H1 (cell line): ENCODE measurements at regions not wholly inside any gene's neighbourhood (a gene's known extent, or its start where the extent isn't known, plus 50 kb on each side); places are given as distances from the start of the nearest gene placed in this dataset.

ENCODE experiments used
- CTCF ChIA-PET: fragments of 300-600 bp; sonication (Branson Sonifier 250); formaldehyde crosslinking; loops from one replicate; lab custom pipeline; 2021; ENCODE audit not compliant: partially characterized antibody; lab: Charles Lee
- POLR2A ChIA-PET: fragments of 300-600 bp; sonication (Branson Sonifier 250); formaldehyde crosslinking; loops from one replicate; lab custom pipeline; 2021; ENCODE audit warnings: inconsistent platforms; ENCODE audit not compliant: partially characterized antibody; lab: Charles Lee
- DNase-seq, 2 experiments: peaks; one replicate each; pipeline versions ENCODE4 v3.0.0 to v3.0.0-alpha.2; 2010 to 2022; ENCODE audit warnings: low spot score in 2 of 2, low read depth in 1 of 2, mixed read lengths in 1 of 2
- FAIRE-seq: peaks from 2 replicates; lab custom pipeline; 2011; peaks lifted over from hg19 to GRCh38; lab: Jason Lieb, UNC
- H2AFZ ChIP-seq: 2 replicates; pipeline ENCODE4 v1.8.1; 2012; ENCODE audit warnings: low read length, inconsistent platforms
- H2AK5ac ChIP-seq: 2 replicates; pipeline ENCODE4 v1.6.1; 2013; ENCODE audit warnings: low read depth, low read length
- H2BK120ac ChIP-seq: replicated peaks from 2 replicates; pipeline ENCODE3; 2013; ENCODE audit warnings: low read depth, low read length, inconsistent platforms
- H2BK12ac ChIP-seq: 2 replicates; pipeline ENCODE4 v1.6.1; 2013; ENCODE audit warnings: low read depth, low read length
- H2BK15ac ChIP-seq: 2 replicates; pipeline ENCODE4 v1.6.1; 2013; ENCODE audit warnings: low read length
- H2BK20ac ChIP-seq: 2 replicates; pipeline ENCODE4 v1.6.1; 2013; ENCODE audit warnings: low read length
- H2BK5ac ChIP-seq: 2 replicates; pipeline ENCODE4 v1.6.1; 2013; ENCODE audit warnings: low read depth, low read length
- H3K14ac ChIP-seq: 2 replicates; pipeline ENCODE4 v1.6.1; 2013; ENCODE audit warnings: inconsistent platforms; ENCODE audit not compliant: insufficient read length
- H3K18ac ChIP-seq: 2 replicates; pipeline ENCODE4 v1.6.1; 2013; ENCODE audit warnings: low read length; ENCODE audit errors: extremely low read depth
- H3K23ac ChIP-seq: 2 replicates; pipeline ENCODE4 v1.6.1; 2013; ENCODE audit warnings: inconsistent platforms; ENCODE audit not compliant: insufficient read length
- H3K23me2 ChIP-seq: 2 replicates; pipeline ENCODE4 v1.6.1; 2013; ENCODE audit warnings: low read depth, low read length
- H3K27ac ChIP-seq: 2 replicates; pipeline ENCODE4 v1.6.1; 2011; ENCODE audit warnings: low read depth, low read length, inconsistent platforms
- H3K27me3 ChIP-seq, 4 experiments: replicated peaks in 1 of 4; 1 replicate in 1 of 4; 2 replicates in 3 of 4; pipeline versions ENCODE4 v1.6.1 to v1.8.1; 2011 to 2013; ENCODE audit warnings: low read length in 3 of 4, mild to moderate bottlenecking in 3 of 4, inconsistent platforms in 2 of 4, mixed read lengths in 2 of 4, moderate library complexity in 1 of 4; ENCODE audit not compliant: control insufficient read depth in 3 of 4, insufficient read depth in 3 of 4; ENCODE audit errors: extremely low read depth in 1 of 4
- H3K36me3 ChIP-seq, 4 experiments: 2 replicates each; pipeline versions ENCODE4 v1.6.1 to v1.8.1; 2011 to 2013; ENCODE audit warnings: mild to moderate bottlenecking in 4 of 4, low read length in 3 of 4, moderate library complexity in 2 of 4, control low read depth in 1 of 4, inconsistent platforms in 1 of 4; ENCODE audit not compliant: insufficient read depth in 4 of 4, control insufficient read depth in 2 of 4
- H3K4ac ChIP-seq: replicated peaks from 2 replicates; pipeline ENCODE3; 2013; ENCODE audit warnings: low read length, low read depth, mixed read lengths, inconsistent platforms; ENCODE audit not compliant: insufficient read length
- H3K4me1 ChIP-seq, 4 experiments: replicated peaks in 1 of 4; 1 replicate in 1 of 4; 2 replicates in 3 of 4; pipeline versions ENCODE4 v1.6.1 to v1.8.1; 2011 to 2013; ENCODE audit warnings: low read length in 3 of 4, inconsistent platforms in 2 of 4, mixed read lengths in 1 of 4; ENCODE audit not compliant: insufficient read depth in 4 of 4, control insufficient read depth in 3 of 4
- H3K4me2 ChIP-seq, 2 experiments: 2 replicates each; pipeline versions ENCODE4 v1.6.1 to v1.8.1; 2011 to 2013; ENCODE audit warnings: low read depth in 2 of 2, low read length in 2 of 2, control low read depth in 1 of 2, inconsistent platforms in 1 of 2, mild to moderate bottlenecking in 1 of 2; ENCODE audit not compliant: insufficient read depth in 1 of 2
- H3K4me3 ChIP-seq, 4 experiments: fragments of 200-600, 300-600 bp in 1 of 4; sonication (generic), shearing (Covaris generic), sonication (Bioruptor Twin) in 1 of 4; 2 replicates each; pipeline versions ENCODE4 v1.5.1 to v1.8.1; 2011 to 2016; ENCODE audit warnings: low read length in 4 of 4, low read depth in 3 of 4, control low read depth in 2 of 4, inconsistent platforms in 2 of 4, mild to moderate bottlenecking in 2 of 4, mixed read lengths in 1 of 4, moderate library complexity in 1 of 4; ENCODE audit not compliant: insufficient read depth in 2 of 4; ENCODE audit errors: extremely low read depth in 1 of 4
- H3K56ac ChIP-seq: replicated peaks from 2 replicates; pipeline ENCODE3; 2013; ENCODE audit warnings: low read depth, mild to moderate bottlenecking, mixed read lengths, low read length, inconsistent platforms; ENCODE audit not compliant: insufficient read length
- H3K79me1 ChIP-seq: 2 replicates; pipeline ENCODE4 v1.6.1; 2013; ENCODE audit warnings: low read depth, low read length, control low read depth
- H3K79me2 ChIP-seq, 2 experiments: 2 replicates each; pipeline versions ENCODE4 v1.6.1 to v1.8.1; 2012 to 2013; ENCODE audit warnings: low read length in 2 of 2, mild to moderate bottlenecking in 2 of 2, inconsistent platforms in 1 of 2; ENCODE audit not compliant: insufficient read depth in 2 of 2, control insufficient read depth in 1 of 2
- H3K9ac ChIP-seq, 4 experiments: replicated peaks in 1 of 4; 1 replicate in 1 of 4; 2 replicates in 3 of 4; pipeline versions ENCODE4 v1.6.1 to v1.8.1; 2011 to 2013; ENCODE audit warnings: low read depth in 3 of 4, low read length in 3 of 4, control low read depth in 2 of 4, mild to moderate bottlenecking in 2 of 4, moderate library complexity in 2 of 4, inconsistent platforms in 1 of 4; ENCODE audit errors: extremely low read depth in 1 of 4
- H3K9me3 ChIP-seq, 2 experiments: 2 replicates each; pipeline versions ENCODE4 v1.6.1 to v1.8.1; 2012 to 2013; ENCODE audit warnings: mild to moderate bottlenecking in 2 of 2, moderate library complexity in 2 of 2, control low read depth in 1 of 2, inconsistent platforms in 1 of 2, low read depth in 1 of 2, low read length in 1 of 2, mixed read lengths in 1 of 2; ENCODE audit not compliant: insufficient read depth in 2 of 2
- H4K20me1 ChIP-seq, 2 experiments: replicated peaks in 1 of 2; 2 replicates each; pipeline versions ENCODE3 to v1.8.1; 2011 to 2013; ENCODE audit warnings: inconsistent platforms in 2 of 2, low read length in 2 of 2, mild to moderate bottlenecking in 1 of 2; ENCODE audit not compliant: insufficient read depth in 2 of 2, control insufficient read depth in 1 of 2
- H4K5ac ChIP-seq: 2 replicates; pipeline ENCODE4 v1.6.1; 2013; ENCODE audit warnings: low read length, low read depth, mixed read lengths, inconsistent platforms; ENCODE audit not compliant: insufficient read length
- H4K8ac ChIP-seq: 2 replicates; pipeline ENCODE4 v1.8.0; 2013; ENCODE audit warnings: mild to moderate bottlenecking, moderate library complexity, low read length, inconsistent platforms; ENCODE audit not compliant: insufficient read depth; ENCODE audit errors: extremely low read depth
- H4K91ac ChIP-seq: replicated peaks from 2 replicates; pipeline ENCODE3; 2013; ENCODE audit warnings: low read length, mixed read lengths, inconsistent platforms; ENCODE audit not compliant: insufficient read length
- BRCA1 ChIP-seq: IDR thresholded peaks from 2 replicates; pipeline ENCODE4 v1.6.1; 2012; ENCODE audit warnings: low read depth, low read length, improper control_type of control experiment
- CTBP2 ChIP-seq: IDR thresholded peaks from 2 replicates; pipeline ENCODE4 v1.7.0; 2011; ENCODE audit warnings: borderline replicate concordance, mild to moderate bottlenecking, moderate library complexity, mixed read lengths, low read length; ENCODE audit not compliant: insufficient read depth, insufficient read length
- EP300 ChIP-seq, 2 experiments: IDR thresholded peaks; 1 replicate in 1 of 2; 2 replicates in 1 of 2; pipeline ENCODE4 v1.6.1; 2011 to 2012; ENCODE audit warnings: low read depth in 2 of 2, low read length in 2 of 2, mild to moderate bottlenecking in 2 of 2, borderline replicate concordance in 1 of 2, inconsistent platforms in 1 of 2, moderate library complexity in 1 of 2
- HDAC6 ChIP-seq: IDR thresholded peaks from one replicate; pipeline ENCODE4 v1.7.1; 2012; ENCODE audit warnings: low read depth, mild to moderate bottlenecking, inconsistent platforms, low read length, moderate library complexity
- MAFK ChIP-seq: IDR thresholded peaks from 2 replicates; pipeline ENCODE4 v1.6.1; 2012; ENCODE audit warnings: low read depth, mild to moderate bottlenecking, improper control_type of control experiment, low read length
- SP1 ChIP-seq: IDR thresholded peaks from 2 replicates; pipeline ENCODE4 v1.6.1; 2011; ENCODE audit warnings: low read depth, low read length
- TAF7 ChIP-seq: optimal IDR thresholded peaks from 2 replicates; pipeline ENCODE3; 2011; ENCODE audit warnings: low read depth, mild to moderate bottlenecking, inconsistent platforms, low read length, moderate library complexity, borderline replicate concordance
- WGBS, 2 experiments: shearing (Covaris generic) in 1 of 2; methylation state at CpG; one replicate each; pipeline versions ENCODE4 v1.1.6 to v1.1.7; 2013 to 2015; ENCODE audit warnings: low lambda C conversion rate in 2 of 2, mixed read lengths in 2 of 2, inconsistent platforms in 1 of 2, low coverage in 1 of 2, missing lambda C conversion rate in 1 of 2; ENCODE audit not compliant: insufficient replicate concordance in 2 of 2, insufficient coverage in 1 of 2, insufficient read length in 1 of 2; ENCODE audit errors: extremely low coverage in 1 of 2, missing lambda C conversion rate in 1 of 2; 5-methylcytosine and 5-hydroxymethylcytosine counted together
- TF ChIP-seq, protein P1 (sequence below): IDR thresholded peaks from 2 replicates; pipeline ENCODE4 v1.6.1; 2011; ENCODE audit warnings: low read depth, mild to moderate bottlenecking, low read length; ENCODE audit not compliant: insufficient read depth

GRCh38 chr5:145470396-145470979 is 364.7 kb downstream of the PRELID2 start:
- no peaks in the 10 kb centered on the region for H3K4me1 ChIP-seq
- no peak overlapping the region for H3K4ac ChIP-seq
- DNase-seq (no peak), FAIRE-seq (no peak)
- no peak overlapping the region for H2BK15ac ChIP-seq
- no peak overlapping the region for H4K91ac ChIP-seq
- H4K8ac ChIP-seq: no peak overlapping the region
- no peak overlapping the region for H3K14ac ChIP-seq
- no peak overlapping the region for H3K27ac ChIP-seq
- no peaks in the 10 kb centered on the region for H3K36me3 ChIP-seq
- H3K79me2 ChIP-seq: no peaks in the 10 kb centered on the region
- no peaks in the 10 kb centered on the region for H3K9me3 ChIP-seq
- no peak overlapping the region for H4K5ac ChIP-seq
- no peak overlapping the region for H3K23ac ChIP-seq
- H3K79me1 ChIP-seq: no peaks in the 10 kb centered on the region
- POLR2A ChIA-PET: no interaction called here
- H2BK20ac ChIP-seq: no peak overlapping the region
- no peak for TF ChIP-seq BRCA1
- no peak for TF ChIP-seq MAFK
- TF ChIP-seq HDAC6: no peak
- TF ChIP-seq EP300 (IDR thresholded peaks at IDR 0.05; ENCODE audit: borderline replicate concordance in 1 of 2, low read depth in 2 of 2, low read length in 2 of 2): no peak
- TF ChIP-seq CTBP2: no peak
- TF ChIP-seq SP1: no peak
- no peak for TF ChIP-seq TAF7
- TF ChIP-seq, protein P1, sequence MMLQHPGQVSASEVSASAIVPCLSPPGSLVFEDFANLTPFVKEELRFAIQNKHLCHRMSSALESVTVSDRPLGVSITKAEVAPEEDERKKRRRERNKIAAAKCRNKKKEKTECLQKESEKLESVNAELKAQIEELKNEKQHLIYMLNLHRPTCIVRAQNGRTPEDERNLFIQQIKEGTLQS: no peak
- H2BK12ac ChIP-seq: no peak overlapping the region
- CTCF ChIA-PET: no interaction called here
- H3K23me2 ChIP-seq: no peaks in the 10 kb centered on the region; the same call in 1 of the 2 replicates
- H3K56ac ChIP-seq: no peak overlapping the region
- H3K4me2 ChIP-seq: no peak overlapping the region
- H3K4me3 ChIP-seq: no peak overlapping the region
- 95% methylated on average over 2 of the region's 2 CpGs; no CpG with 5 or more reads in 1 of the 2 experiments for WGBS, 2 experiments
- H3K18ac ChIP-seq: no peak overlapping the region
- H2BK5ac ChIP-seq: no peak overlapping the region
- no peak overlapping the region for H2AK5ac ChIP-seq
- no peak overlapping the region for H3K9ac ChIP-seq
- H2AFZ ChIP-seq: no peak overlapping the region
- H3K27me3 ChIP-seq: no peaks in the 10 kb centered on the region
- no peaks in the 10 kb centered on the region for H4K20me1 ChIP-seq
- H2BK120ac ChIP-seq: no peak overlapping the region
